Kidney capillary endothelial cell (primary cell): ENCODE measurements at regions not wholly inside any gene's neighbourhood (a gene's known extent, or its start where the extent isn't known, plus 50 kb on each side); places are given as distances from the start of the nearest gene placed in this dataset.

Experiments
- DNase-seq: peaks from one replicate; pipeline ENCODE4 v3.0.0-alpha.2; 2018; ENCODE audit warnings: low spot score

GRCh38 chr4:111664308-111664945 lies 480.8 kb upstream of the FAM241A start:
- DNase-seq: no peak

GRCh38 chr4:111666826-111667360 lies 478.4 kb upstream of the FAM241A start:
- no peak for DNase-seq

GRCh38 chr4:111671756-111672155 lies 473.5 kb upstream of the FAM241A start:
- DNase-seq: no peak

GRCh38 chr4:111675746-111676145 lies 469.5 kb upstream of the FAM241A start:
- no peak for DNase-seq

- no peak for DNase-seq
Measured at GRCh38 chr4:111676533-111676932, 468.7 kb upstream of the FAM241A start.

- DNase-seq: peak; percentile 99
Measured at GRCh38 chr4:111678479-111678878, 466.8 kb upstream of the FAM241A start.

GRCh38 chr4:111678908-111679307 lies 466.3 kb upstream of the FAM241A start:
- no peak for DNase-seq

GRCh38 chr4:111681270-111681669 lies 464.0 kb upstream of the FAM241A start:
- DNase-seq: no peak

GRCh38 chr4:111681751-111682150 lies 463.5 kb upstream of the FAM241A start:
- no peak for DNase-seq

- no peak for DNase-seq
Measured at GRCh38 chr4:111685205-111685604, 460.0 kb upstream of the FAM241A start.

- DNase-seq: peak; percentile 44
Measured at GRCh38 chr4:111689214-111689613, 456.0 kb upstream of the FAM241A start.

GRCh38 chr4:111689731-111690130 lies 455.5 kb upstream of the FAM241A start:
- DNase-seq: no peak

- DNase-seq: no peak
Measured at GRCh38 chr4:111693758-111694157, 451.5 kb upstream of the FAM241A start.

GRCh38 chr4:111695677-111696076 lies 449.6 kb upstream of the FAM241A start:
- DNase-seq: no peak

GRCh38 chr4:111696505-111696904 lies 448.7 kb upstream of the FAM241A start:
- DNase-seq: no peak

- DNase-seq: no peak
Measured at GRCh38 chr4:111697176-111697942, 447.9 kb upstream of the FAM241A start.

- DNase-seq: no peak
Measured at GRCh38 chr4:111698361-111698760, 446.9 kb upstream of the FAM241A start.

- no peak for DNase-seq
Measured at GRCh38 chr4:111699165-111699564, 446.1 kb upstream of the FAM241A start.

GRCh38 chr4:111701102-111701501 lies 444.2 kb upstream of the FAM241A start:
- no peak for DNase-seq

- DNase-seq: no peak
Measured at GRCh38 chr4:111707491-111707890, 437.8 kb upstream of the FAM241A start.

- no peak for DNase-seq
Measured at GRCh38 chr4:111712093-111712677, 433.1 kb upstream of the FAM241A start.

- no peak for DNase-seq
Measured at GRCh38 chr4:111713276-111713675, 432.0 kb upstream of the FAM241A start.

GRCh38 chr4:111717921-111718320 lies 427.3 kb upstream of the FAM241A start:
- DNase-seq: no peak
